ENCODE measurements at regions not wholly inside any gene's neighbourhood (a gene's known extent, or its start where the extent isn't known, plus 50 kb on each side); places are given as distances from the start of the nearest gene placed in this dataset.

GRCh38 chr7:135817583-135817982 lies 69.0 kb upstream of the FAM180A start:
- 77 to 80% methylated on average over 10 to 11 of the region's 11 CpGs for WGBS, 2 donors
- TF ChIP-seq CTCF (IDR thresholded peaks at IDR 0.05) (no peak), POLR2A (IDR thresholded peaks at IDR 0.05) (no peak), POLR2AphosphoS5 (IDR thresholded peaks at IDR 0.05) (no peak), EP300 (IDR thresholded peaks at IDR 0.05) (no peak)

GRCh38 chr7:135815033-135815432 lies 66.4 kb upstream of the FAM180A start:
- WGBS, 2 donors, result 69 to 82% methylated on average over 3 of the region's 3 CpGs
- Histone ChIP-seq H3K4me1 (no peaks in the 10 kb centered on the region), H3K27ac (no peak overlapping the region), H3K4me3 (no peak overlapping the region), H3K36me3 (no peaks in the 10 kb centered on the region), H3K9me3 (no peaks in the 10 kb centered on the region), H3K27me3 (no peaks in the 10 kb centered on the region)
- ATAC-seq (ENCODE audit: low FRiP score in 2 of 2), result no peak
- TF ChIP-seq POLR2AphosphoS5 (IDR thresholded peaks at IDR 0.05), result no peak
- TF ChIP-seq EP300 (IDR thresholded peaks at IDR 0.05), result no peak
- TF ChIP-seq CTCF (IDR thresholded peaks at IDR 0.05), result no peak
- no peak for TF ChIP-seq POLR2A (IDR thresholded peaks at IDR 0.05)
- no peak for DNase-seq

More at GRCh38 chr7:135817583-135817982, 69.0 kb upstream of the FAM180A start:
- DNase-seq, result no peak
- Histone ChIP-seq H3K27ac (no peak overlapping the region), H3K4me3 (no peak overlapping the region), H3K4me1 (no peaks in the 10 kb centered on the region), H3K9me3 (no peaks in the 10 kb centered on the region), H3K36me3 (no peaks in the 10 kb centered on the region), H3K27me3 (no peaks in the 10 kb centered on the region)
- no peak for ATAC-seq (ENCODE audit: low FRiP score in 2 of 2)

- WGBS, 2 donors, result 74 to 81% methylated on average over 8 of the region's 8 CpGs
- Histone ChIP-seq H3K9me3 (no peaks in the 10 kb centered on the region), H3K4me1 (no peaks in the 10 kb centered on the region), H3K4me3 (no peak overlapping the region), H3K27me3 (no peaks in the 10 kb centered on the region), H3K36me3 (no peaks in the 10 kb centered on the region), H3K27ac (no peak overlapping the region)
- ATAC-seq (ENCODE audit: low FRiP score in 2 of 2) (no peak), DNase-seq (no peak)
- TF ChIP-seq CTCF (IDR thresholded peaks at IDR 0.05) (no peak), POLR2A (IDR thresholded peaks at IDR 0.05) (no peak), POLR2AphosphoS5 (IDR thresholded peaks at IDR 0.05) (no peak), EP300 (IDR thresholded peaks at IDR 0.05) (no peak)
Measured at GRCh38 chr7:135812148-135812547, 63.5 kb upstream of the FAM180A start.

- no peaks in the 10 kb centered on the region for H3K27me3 ChIP-seq
- no peak overlapping the region for H3K27ac ChIP-seq
- no peak for DNase-seq
- TF ChIP-seq POLR2AphosphoS5 (IDR thresholded peaks at IDR 0.05), result no peak
- no peak overlapping the region for H3K4me3 ChIP-seq
- no peaks in the 10 kb centered on the region for H3K4me1 ChIP-seq
- no peaks in the 10 kb centered on the region for H3K9me3 ChIP-seq
- no peak for ATAC-seq (ENCODE audit: low FRiP score in 2 of 2)
- H3K36me3 ChIP-seq, result no peaks in the 10 kb centered on the region
Measured at GRCh38 chr7:135811506-135811905, 62.9 kb upstream of the FAM180A start.

- Histone ChIP-seq H3K27ac (no peak overlapping the region), H3K9me3 (no peaks in the 10 kb centered on the region), H3K4me3 (no peak overlapping the region), H3K27me3 (no peaks in the 10 kb centered on the region), H3K4me1 (no peaks in the 10 kb centered on the region), H3K36me3 (no peaks in the 10 kb centered on the region)
- DNase-seq (no peak), ATAC-seq (ENCODE audit: low FRiP score in 2 of 2) (no peak)
- no peak for TF ChIP-seq CTCF (IDR thresholded peaks at IDR 0.05)
- no peak for TF ChIP-seq POLR2A (IDR thresholded peaks at IDR 0.05)
- no peak for TF ChIP-seq EP300 (IDR thresholded peaks at IDR 0.05)
- 88 to 95% methylated on average over 3 to 4 of the region's 4 CpGs for WGBS, 2 donors
Measured at GRCh38 chr7:135808206-135808605, 59.6 kb upstream of the FAM180A start.
